Caco-2 (cell line): ENCODE measurements at regions not wholly inside any gene's neighbourhood (a gene's known extent, or its start where the extent isn't known, plus 50 kb on each side); places are given as distances from the start of the nearest gene placed in this dataset.
A peak's percentile ranks its signal among the peaks of the same experiment; 100 is the strongest.

Source experiments
- BruUV-seq: library from RNA; stranded (reverse); fragments of 400-500 nt; replicated peaks from 2 replicates; lab custom pipeline; 2021; lab: Mats Ljungman, UMichigan
- CTCF ChIA-PET: fragments of 300-600 bp; sonication (Branson Sonifier 250); formaldehyde crosslinking; loops from one replicate; lab custom pipeline; 2022; ENCODE audit warnings: antibody characterized with exemption; lab: Charles Lee
- POLR2A ChIA-PET: fragments of 300-600 bp; sonication (Branson Sonifier 250); formaldehyde crosslinking; loops from one replicate; lab custom pipeline; 2022; ENCODE audit warnings: antibody characterized with exemption; lab: Charles Lee
- DNase-seq, 2 experiments: peaks; one replicate each; pipeline versions ENCODE4 v3.0.0 to v3.0.0-alpha.2; 2020 to 2022
- H3K27me3 ChIP-seq: replicated peaks from 2 replicates; pipeline ENCODE4 v1.6.0; 2011; ENCODE audit warnings: low read length; ENCODE audit not compliant: control insufficient read depth, insufficient read depth
- H3K36me3 ChIP-seq: 2 replicates; pipeline ENCODE4 v1.5.1; 2011; ENCODE audit warnings: low read length; ENCODE audit not compliant: control insufficient read depth, insufficient read depth
- H3K4me1 ChIP-seq: fragments of 250-450 bp; sonication (Bioruptor Pico); 2 replicates; pipeline ENCODE4 v1.5.1; 2020; ENCODE audit warnings: mild to moderate bottlenecking
- H3K4me3 ChIP-seq: 2 replicates; pipeline ENCODE4 v1.5.1; 2011; ENCODE audit warnings: low read depth, mild to moderate bottlenecking, control low read depth, low read length
- H3K9me3 ChIP-seq: fragments of 250-450 bp; sonication (Bioruptor Pico); 2 replicates; pipeline ENCODE4 v1.5.1; 2020; ENCODE audit warnings: mild to moderate bottlenecking, moderate library complexity
- H3K27ac Mint-ChIP-seq: one replicate; pipeline ENCODE4 v1.8.0; 2022; ENCODE audit warnings: mixed read lengths; ENCODE audit not compliant: unreplicated experiment
- H3K27me3 Mint-ChIP-seq: one replicate; pipeline ENCODE4 v1.8.0; 2022; ENCODE audit warnings: mixed read lengths; ENCODE audit not compliant: insufficient read depth, unreplicated experiment
- H3K36me3 Mint-ChIP-seq: one replicate; pipeline ENCODE4 v1.8.0; 2022; ENCODE audit warnings: mild to moderate bottlenecking, mixed read lengths; ENCODE audit not compliant: insufficient read depth, unreplicated experiment
- H3K4me1 Mint-ChIP-seq: one replicate; pipeline ENCODE4 v1.8.0; 2022; ENCODE audit warnings: low read depth, mixed read lengths; ENCODE audit not compliant: unreplicated experiment
- H3K4me3 Mint-ChIP-seq: one replicate; pipeline ENCODE4 v1.8.0; 2022; ENCODE audit warnings: mild to moderate bottlenecking, moderate library complexity, mixed read lengths; ENCODE audit not compliant: unreplicated experiment
- H3K9me3 Mint-ChIP-seq: one replicate; pipeline ENCODE4 v1.8.0; 2022; ENCODE audit warnings: mixed read lengths; ENCODE audit not compliant: unreplicated experiment
- CTCF ChIP-seq, 2 experiments: fragments of 200-600 bp in 1 of 2; IDR thresholded peaks; 1 replicate in 1 of 2; 2 replicates in 1 of 2; pipeline versions ENCODE4 v1.5.1 to v1.8.0; 2011 to 2022; ENCODE audit warnings: antibody characterized with exemption in 1 of 2, control low read depth in 1 of 2, inconsistent platforms in 1 of 2, low read depth in 1 of 2, low read length in 1 of 2, mild to moderate bottlenecking in 1 of 2, moderate library complexity in 1 of 2; ENCODE audit not compliant: insufficient read depth in 1 of 2, severe bottlenecking in 1 of 2, unreplicated experiment in 1 of 2
- intact Hi-C: fragments of 100-400 bp; cut with micrococcal nuclease; formaldehyde crosslinking; loops from one replicate; pipeline ENCODE4 v1.10.0; 2022; ENCODE audit not compliant: unreplicated experiment

DNA sequence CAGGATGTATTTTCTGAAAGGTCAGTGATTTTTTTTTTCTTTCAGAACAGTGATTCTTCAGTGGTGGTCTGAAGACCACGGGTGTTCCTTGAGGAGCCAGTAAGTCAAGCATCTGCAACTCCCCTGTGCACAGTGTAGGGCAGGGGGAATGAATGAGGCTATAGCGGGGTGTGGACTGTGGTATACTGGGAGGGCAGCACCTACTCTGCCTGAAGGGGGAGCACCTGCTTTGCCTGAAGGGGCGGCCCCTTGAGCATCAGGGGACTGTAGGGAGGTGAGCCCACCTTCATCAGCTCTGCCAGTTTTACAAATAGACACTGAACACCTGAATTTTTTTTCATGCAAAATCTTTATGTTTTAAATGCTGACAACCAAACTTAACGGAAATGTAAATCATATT is 77.5 kb upstream of the RIPOR2 start:
- no TSS peak for BruUV-seq
- H3K36me3 ChIP-seq: no peaks in the 10 kb centered on the region
- CTCF ChIA-PET: interaction anchor here (0.6 to 0.7 kb wide), 2 partner anchors 8 to 298 kb away, joined by 3 read pairs; no protein-coding TSS in a partner anchor
- H3K4me3 Mint-ChIP-seq: no peak overlapping the region
- intact Hi-C loops: no loop called here
- H3K36me3 Mint-ChIP-seq: no peaks in the 10 kb centered on the region
- H3K27ac Mint-ChIP-seq: no peak overlapping the region
- peak; percentile 19 to 36 for TF ChIP-seq CTCF (IDR thresholded peaks at IDR 0.05; ENCODE audit: insufficient read depth in 1 of 2, low read depth in 1 of 2, low read length in 1 of 2, severe bottlenecking in 1 of 2, unreplicated experiment in 1 of 2)
- H3K27me3 Mint-ChIP-seq: no peaks in the 10 kb centered on the region
- H3K4me3 ChIP-seq: no peak overlapping the region
- no peaks in the 10 kb centered on the region for H3K27me3 ChIP-seq
- POLR2A ChIA-PET: no interaction called here
- no peaks in the 10 kb centered on the region for H3K9me3 Mint-ChIP-seq
- no peak for DNase-seq
- no peaks in the 10 kb centered on the region for H3K9me3 ChIP-seq
- no peaks in the 10 kb centered on the region for H3K4me1 Mint-ChIP-seq
- peaks cover 3% of the 10 kb centered on the region; the same call in 1 of the 2 replicates for H3K4me1 ChIP-seq

DNA sequence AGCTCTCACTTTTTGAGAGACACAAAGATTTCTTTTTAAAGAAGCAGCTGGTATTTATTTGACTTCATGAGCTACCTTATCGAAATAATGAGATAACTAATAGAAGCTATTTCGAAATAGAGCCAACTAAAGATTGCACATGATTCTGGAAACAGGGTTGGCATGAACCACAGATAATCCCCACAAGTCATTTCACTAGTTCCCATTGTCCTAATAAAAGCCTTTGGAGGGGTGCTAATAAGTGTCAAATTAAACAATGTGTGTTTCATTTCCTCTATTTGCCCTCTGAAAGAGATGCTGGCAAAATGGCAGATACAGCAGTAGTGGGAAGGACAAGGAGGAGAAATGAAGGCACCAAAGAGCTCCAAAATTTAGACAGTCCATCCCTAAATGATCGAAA is 78.6 kb upstream of the RIPOR2 start:
- BruUV-seq: no TSS peak
- no peak overlapping the region for H3K4me3 Mint-ChIP-seq
- intact Hi-C loops: no loop called here
- H3K36me3 Mint-ChIP-seq: no peaks in the 10 kb centered on the region
- H3K9me3 Mint-ChIP-seq: no peaks in the 10 kb centered on the region
- Histone ChIP-seq H3K9me3 (no peaks in the 10 kb centered on the region), H3K27me3 (no peaks in the 10 kb centered on the region), H3K4me3 (no peak overlapping the region), H3K4me1 (peaks cover 3% of the 10 kb centered on the region; the same call in 1 of the 2 replicates), H3K36me3 (no peaks in the 10 kb centered on the region)
- TF ChIP-seq CTCF (IDR thresholded peaks at IDR 0.05; ENCODE audit: insufficient read depth in 1 of 2, low read depth in 1 of 2, low read length in 1 of 2, severe bottlenecking in 1 of 2, unreplicated experiment in 1 of 2): no peak
- H3K27ac Mint-ChIP-seq: no peak overlapping the region
- H3K4me1 Mint-ChIP-seq: no peaks in the 10 kb centered on the region
- ChIA-PET CTCF (no interaction called here), POLR2A (no interaction called here)
- H3K27me3 Mint-ChIP-seq: no peaks in the 10 kb centered on the region
- DNase-seq: no peak

- POLR2A ChIA-PET: no interaction called here
- Histone ChIP-seq H3K36me3 (no peaks in the 10 kb centered on the region), H3K9me3 (no peaks in the 10 kb centered on the region), H3K27me3 (no peaks in the 10 kb centered on the region), H3K4me3 (no peak overlapping the region), H3K4me1 (peaks cover 3% of the 10 kb centered on the region; the same call in 1 of the 2 replicates)
- Mint-ChIP-seq H3K27ac (no peak overlapping the region), H3K4me3 (no peak overlapping the region), H3K27me3 (no peaks in the 10 kb centered on the region), H3K36me3 (no peaks in the 10 kb centered on the region), H3K4me1 (no peaks in the 10 kb centered on the region), H3K9me3 (no peaks in the 10 kb centered on the region)
- no TSS peak for BruUV-seq
- CTCF ChIA-PET: no interaction called here
- intact Hi-C loops: no loop called here
- no peak for TF ChIP-seq CTCF (IDR thresholded peaks at IDR 0.05; ENCODE audit: insufficient read depth in 1 of 2, low read depth in 1 of 2, low read length in 1 of 2, severe bottlenecking in 1 of 2, unreplicated experiment in 1 of 2)
- DNase-seq: no peak
Measured at GRCh38 chr6:25014791-25015560, 79.2 kb upstream of the RIPOR2 start.
